ENCODE measurements at regions not wholly inside any gene's neighbourhood (a gene's known extent, or its start where the extent isn't known, plus 50 kb on each side); places are given as distances from the start of the nearest gene placed in this dataset.
A peak's percentile ranks its signal among the peaks of the same experiment; 100 is the strongest.

DNA sequence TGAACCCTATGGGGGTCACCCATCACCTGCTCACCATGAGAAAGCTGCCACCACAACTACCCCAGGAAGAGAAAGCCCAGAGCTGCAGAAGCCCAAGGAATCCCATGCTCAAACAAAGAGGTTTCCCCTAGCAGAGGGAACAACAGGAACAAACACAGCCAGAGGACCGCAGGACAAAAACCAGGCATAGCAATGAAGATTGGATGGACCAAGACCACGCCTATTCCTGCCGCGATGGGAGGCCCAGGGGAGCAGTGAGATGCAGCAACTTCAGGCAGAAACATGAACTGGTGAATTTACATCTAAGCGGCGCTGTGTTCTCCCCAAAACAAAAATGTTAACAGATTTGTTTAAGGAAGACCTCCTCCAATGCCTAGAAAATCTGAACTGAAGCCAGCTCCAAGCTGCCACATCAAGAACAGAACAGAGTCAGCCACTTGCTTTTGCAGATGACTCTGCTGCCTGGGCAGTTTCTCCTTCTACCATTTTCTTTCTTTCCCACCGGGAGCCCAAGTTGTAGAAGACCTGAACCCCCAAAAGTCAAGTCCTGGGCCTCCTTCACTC lies 134.2 kb upstream of the NEBL start:
- DNase-seq (ENCODE audit: low read depth in 2 of 2) = no peak

DNA sequence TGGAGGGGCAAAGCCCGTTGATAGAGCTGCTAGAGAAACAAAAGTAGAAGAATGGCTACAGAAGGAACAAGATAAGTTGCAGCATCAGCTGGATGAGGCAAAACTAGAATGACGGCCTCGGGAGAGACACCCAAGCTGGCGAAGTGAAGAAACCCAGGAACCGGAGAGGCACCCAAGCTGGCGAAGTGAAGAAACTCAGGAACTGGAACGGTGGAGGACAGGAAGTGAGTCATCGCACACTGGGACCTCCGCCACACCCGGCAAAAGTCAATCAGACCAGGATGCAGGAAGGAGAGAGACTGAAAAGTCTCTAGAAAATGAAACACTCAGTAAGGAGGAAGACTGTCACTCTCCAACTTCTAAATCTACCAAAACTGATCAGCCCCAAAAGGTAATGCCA lies 133.0 kb upstream of the NEBL start:
- DNase-seq (ENCODE audit: low read depth in 2 of 2) = no peak

DNA sequence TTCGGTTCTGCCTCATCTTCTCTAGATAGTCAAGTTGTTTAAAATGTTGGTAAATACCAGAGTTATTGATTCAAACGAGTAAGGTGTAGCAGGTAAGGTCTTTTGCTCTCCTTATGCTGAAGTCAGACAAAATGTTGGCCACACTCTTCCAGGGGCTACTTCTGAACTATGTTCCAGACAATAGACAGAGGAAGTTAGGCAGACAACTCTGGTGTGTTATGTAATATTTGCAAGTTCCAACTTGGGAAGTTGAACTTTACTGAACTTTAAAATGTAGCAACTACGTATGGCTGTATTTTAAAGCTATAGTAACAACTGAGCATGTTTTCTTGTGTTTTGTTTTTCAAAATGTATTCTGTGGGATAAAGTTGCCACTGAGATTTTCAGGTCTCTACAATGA lies 125.7 kb upstream of the NEBL start:
- no peak for DNase-seq (ENCODE audit: low read depth in 2 of 2)

DNA sequence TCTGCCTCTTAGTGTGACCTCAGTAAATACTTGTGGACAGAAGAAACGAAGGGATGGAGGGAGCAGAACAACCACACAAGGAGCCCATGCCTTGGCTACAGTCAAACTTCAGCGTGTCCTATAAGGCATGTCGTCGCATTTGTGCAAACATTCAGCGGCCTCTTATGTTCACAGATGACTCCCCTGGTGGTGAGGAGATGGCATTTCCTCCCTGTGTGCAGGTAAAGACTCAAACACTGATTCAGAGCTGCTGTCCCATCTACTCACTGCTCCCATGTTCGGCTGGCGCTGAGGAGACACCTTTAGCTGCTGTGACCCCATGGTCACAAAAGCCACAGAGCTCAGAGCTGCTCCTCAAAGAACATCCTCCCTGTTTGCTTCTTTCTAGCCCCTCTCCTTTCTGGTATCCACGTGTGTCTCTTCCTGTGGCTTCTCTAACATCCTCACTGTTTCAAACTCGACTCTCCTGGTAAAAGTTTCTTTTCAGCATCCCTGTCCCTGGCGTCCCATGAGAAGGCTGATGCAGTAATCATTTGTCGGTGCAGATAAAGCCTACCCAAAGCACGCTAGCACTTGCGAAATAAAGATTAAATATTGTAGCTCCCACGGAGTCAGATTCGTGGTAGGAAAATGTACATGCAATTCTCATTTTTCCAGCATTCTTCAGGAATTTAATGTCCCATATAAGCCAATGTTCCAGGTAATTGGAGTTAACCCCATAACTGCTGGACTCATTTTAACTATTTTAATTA lies 124.9 kb upstream of the NEBL start:
- DNase-seq (ENCODE audit: low read depth in 2 of 2) = no peak

DNA sequence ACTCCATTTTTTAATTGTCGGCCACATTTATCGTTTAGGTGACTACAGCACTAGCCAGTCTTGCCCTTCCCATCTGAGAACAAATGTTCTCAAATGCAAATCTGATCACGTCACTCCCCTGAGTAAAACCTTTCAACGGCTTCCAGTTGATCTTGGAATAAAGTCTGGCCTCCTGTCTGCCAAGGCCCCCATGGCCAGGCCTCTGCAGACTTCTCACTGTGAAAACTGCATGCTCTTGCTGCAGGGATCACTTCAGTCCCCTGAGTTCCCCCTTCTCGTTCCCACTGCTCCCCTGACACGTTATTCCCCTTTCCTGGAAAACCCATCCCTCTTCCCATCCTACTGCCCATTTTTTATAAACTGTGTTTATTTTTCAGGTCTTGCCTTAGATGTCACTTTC lies 124.1 kb upstream of the NEBL start:
- no peak for DNase-seq (ENCODE audit: low read depth in 2 of 2)

GRCh38 chr10:21020545-21020944 lies 123.4 kb upstream of the NEBL start:
- peak; percentile 10 to 30 for DNase-seq (ENCODE audit: low read depth in 2 of 2)

DNA sequence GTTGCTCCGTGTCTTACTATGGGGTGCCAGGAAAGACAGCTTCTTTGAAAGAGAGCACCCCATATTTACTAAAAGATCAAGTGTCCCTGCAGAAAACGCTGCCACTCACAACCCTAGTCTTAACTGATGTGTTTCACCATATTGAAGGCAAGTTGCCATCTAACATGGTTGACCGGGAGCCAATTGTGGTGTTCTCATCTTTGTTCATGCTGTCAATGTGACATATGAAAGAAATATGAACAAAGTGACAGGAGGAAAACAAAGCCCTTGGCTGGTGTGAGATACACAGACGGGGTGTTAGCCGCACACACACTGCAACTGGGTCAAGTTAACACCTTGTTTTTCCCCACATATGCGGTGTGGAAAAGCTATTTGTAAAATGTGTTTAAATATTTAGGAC lies 122.3 kb upstream of the NEBL start:
- no peak for DNase-seq (ENCODE audit: low read depth in 2 of 2)

GRCh38 chr10:21015851-21016250 lies 118.7 kb upstream of the NEBL start:
- no peak for DNase-seq (ENCODE audit: low read depth in 2 of 2)

DNA sequence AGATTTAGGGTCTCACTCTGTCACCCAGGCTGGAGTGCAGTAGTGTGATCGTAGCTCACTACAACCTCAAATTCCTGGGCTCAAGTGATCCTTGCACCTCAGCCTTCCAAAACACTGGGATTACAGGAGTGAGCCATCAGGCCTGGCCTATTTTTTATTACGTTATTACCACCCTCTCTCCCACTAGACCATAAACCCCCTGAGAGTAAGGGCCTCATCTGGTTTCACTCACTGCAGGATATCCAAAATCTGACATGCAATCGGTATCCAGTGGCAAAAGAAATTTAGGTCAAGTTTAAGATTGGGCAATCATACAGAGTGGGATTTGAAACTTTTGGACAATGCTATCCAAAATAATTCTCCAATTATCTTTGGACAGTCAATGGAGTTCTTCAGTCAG lies 117.0 kb upstream of the NEBL start:
- no peak for DNase-seq (ENCODE audit: low read depth in 2 of 2)

- DNase-seq (ENCODE audit: low read depth in 2 of 2) = no peak
These were observed 114.4 kb upstream of the NEBL start for GRCh38 chr10:21011433-21012018.

DNA sequence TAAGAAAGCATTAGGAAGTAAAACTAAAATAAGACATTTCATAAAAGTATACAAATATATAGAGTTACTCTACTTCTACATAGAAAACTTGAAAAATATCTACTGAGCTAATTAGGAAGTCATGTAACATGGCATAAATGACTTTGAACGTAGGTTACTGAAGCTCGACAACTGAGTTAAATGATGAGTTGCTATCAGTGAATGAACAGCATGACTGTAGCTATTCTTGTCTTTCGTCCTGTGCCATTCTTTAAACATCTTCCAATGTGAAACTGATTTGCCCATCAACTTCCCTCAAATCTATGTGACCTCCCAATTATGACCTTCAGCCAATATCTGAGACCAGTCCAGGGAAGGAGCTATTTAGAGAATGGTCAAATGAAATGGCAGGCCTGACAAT lies 113.5 kb upstream of the NEBL start:
- DNase-seq (ENCODE audit: low read depth in 2 of 2) = no peak

DNA sequence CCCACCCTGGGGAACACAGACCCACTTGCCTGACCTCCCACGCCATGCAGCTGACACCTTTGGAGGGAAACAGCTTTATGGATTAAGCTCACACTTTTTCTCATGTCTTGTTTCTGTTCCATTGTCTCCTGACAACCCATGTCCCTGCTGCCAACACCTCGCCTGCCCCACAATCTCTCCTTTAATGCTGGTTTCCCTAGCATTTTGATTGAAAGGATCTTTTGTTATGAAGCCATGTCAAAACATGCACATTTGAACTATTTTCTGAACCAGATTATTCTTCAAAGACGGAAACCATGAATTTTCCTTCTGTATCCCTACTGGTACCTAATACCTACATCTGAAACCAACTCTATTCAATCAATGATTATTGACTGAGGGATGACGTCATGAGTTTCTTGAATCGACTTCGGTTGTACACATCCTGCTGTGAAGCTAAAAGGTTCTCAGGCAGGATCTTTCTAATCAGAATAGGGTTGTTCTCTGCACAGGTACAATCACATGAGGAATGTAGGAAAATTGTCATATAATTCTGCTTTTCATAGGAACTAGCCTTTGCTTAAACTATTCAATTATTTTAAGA lies 106.2 kb upstream of the NEBL start:
- no peak for DNase-seq (ENCODE audit: low read depth in 2 of 2)

GRCh38 chr10:21002091-21002878 lies 105.2 kb upstream of the NEBL start:
- no peak for DNase-seq (ENCODE audit: low read depth in 2 of 2)

DNA sequence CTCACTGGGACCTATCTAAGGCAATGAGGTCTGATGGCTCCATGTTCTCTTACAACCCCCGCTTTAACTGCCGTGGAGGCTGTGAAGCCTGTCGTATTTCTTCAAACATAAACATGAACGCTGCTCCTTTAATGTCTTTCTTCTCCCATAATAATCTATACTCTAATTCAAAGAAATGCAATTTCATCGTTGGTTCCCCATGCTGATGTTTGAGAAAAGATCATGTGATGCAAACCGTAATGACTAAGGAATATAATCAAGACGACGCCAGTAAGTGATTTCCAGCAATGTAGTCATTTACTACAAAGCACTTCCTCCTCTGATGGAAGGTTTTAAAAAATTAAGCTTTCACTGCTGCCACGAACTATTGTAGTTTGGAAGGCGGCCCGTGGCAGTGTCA lies 102.6 kb upstream of the NEBL start:
- no peak for DNase-seq (ENCODE audit: low read depth in 2 of 2)

DNA sequence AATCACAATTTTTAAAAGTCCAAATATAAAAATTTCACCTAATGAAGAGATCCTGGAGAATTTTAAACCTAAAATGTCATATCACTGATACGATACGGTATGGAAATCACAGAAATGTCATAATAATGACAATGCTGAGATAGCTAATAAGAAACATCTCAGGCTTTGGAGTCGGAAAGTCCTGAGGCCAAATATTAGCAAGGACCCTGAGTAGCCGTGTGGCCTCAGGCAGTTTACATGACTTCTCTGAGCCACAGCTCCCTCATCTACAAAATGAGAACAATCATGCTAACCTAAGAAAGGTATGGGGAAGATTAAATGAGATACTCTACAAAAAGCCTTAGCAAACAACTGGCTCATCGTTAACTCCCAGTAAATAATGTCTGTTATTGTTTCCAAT lies 100.9 kb upstream of the NEBL start:
- no peak for DNase-seq (ENCODE audit: low read depth in 2 of 2)

- no peak for DNase-seq (ENCODE audit: low read depth in 2 of 2)
These were observed 98.2 kb upstream of the NEBL start for GRCh38 chr10:20995123-20995987.

DNA sequence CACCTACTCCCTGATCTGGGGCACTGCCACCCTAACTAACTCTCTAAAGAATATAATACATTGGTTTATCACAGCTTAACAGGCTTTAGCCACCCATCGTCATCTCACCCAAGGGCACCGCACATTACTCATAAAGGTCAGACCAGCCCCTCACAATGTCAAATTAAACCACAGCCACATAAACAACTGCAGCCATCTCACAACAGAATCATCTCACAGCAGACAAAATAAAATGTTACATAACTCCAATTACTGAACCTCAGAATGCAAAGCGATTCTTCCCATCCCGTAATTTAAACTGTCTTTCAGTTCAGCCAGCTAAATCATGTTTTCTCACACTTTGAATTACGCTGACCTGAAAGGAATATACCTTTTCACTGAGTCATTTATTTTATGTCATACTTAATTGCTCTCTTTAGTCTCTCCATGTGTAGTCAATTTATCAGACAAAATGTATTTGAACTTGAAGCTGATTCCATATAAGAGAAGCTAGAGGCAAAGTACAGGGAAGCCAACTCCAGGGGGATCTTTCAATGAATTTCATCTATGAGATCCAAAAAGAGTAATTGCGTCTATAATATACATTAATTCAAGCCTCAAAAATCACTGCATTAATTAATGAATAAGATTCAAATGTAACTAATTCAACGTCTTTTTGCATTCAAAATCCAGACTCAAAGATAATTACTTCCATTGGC lies 96.9 kb upstream of the NEBL start:
- no peak for DNase-seq (ENCODE audit: low read depth in 2 of 2)

DNA sequence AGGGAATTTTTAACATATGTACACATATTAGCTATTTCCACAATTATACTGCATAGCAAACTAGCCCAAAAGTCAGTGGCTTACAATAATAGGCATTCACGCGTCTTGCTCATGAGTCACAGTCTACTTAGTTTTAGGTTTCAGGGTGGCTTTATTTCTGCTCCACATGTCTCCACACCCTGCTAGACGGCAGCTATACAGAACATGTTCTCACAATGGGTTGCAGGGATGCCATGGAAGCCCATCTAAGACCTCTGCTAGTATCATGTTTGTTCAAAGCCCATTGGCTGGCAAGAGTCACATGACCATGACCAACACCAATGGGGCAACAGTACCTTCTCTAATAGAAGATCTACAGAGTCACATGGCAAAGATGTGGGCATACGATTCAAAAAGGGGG lies 96.3 kb upstream of the NEBL start:
- no peak for DNase-seq (ENCODE audit: low read depth in 2 of 2)

- no peak for DNase-seq (ENCODE audit: low read depth in 2 of 2)
These were observed 94.4 kb upstream of the NEBL start for GRCh38 chr10:20991526-20991925.

DNA sequence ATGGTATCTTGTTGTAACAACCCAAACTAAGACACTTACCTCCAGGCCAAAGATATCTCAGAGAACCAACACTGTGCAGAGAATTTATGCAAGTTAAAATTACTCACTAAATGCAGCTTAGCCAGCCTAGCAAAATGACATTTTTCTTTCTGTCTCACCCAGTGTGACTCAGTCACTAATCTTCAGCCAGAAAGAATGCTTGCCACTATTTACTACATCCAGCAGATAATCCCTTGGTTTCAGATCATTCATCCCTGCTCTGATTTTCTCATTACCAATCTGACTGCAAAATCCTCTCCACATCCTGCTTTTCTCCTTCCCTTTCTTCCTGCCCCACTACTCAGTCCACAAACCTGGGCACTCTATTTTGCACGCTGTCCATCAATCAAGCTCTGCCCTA lies 93.5 kb upstream of the NEBL start:
- DNase-seq (ENCODE audit: low read depth in 2 of 2) = no peak
